GM12891 (cell line): ENCODE measurements at regions not wholly inside any gene's neighbourhood (a gene's known extent, or its start where the extent isn't known, plus 50 kb on each side); places are given as distances from the start of the nearest gene placed in this dataset.

Experiments
- DNase-seq: peaks from one replicate; pipeline ENCODE4 v3.0.0; 2011; ENCODE audit warnings: low spot score; ENCODE audit not compliant: insufficient read length
- FAIRE-seq: peaks from 2 replicates; lab custom pipeline; 2011; peaks lifted over from hg19 to GRCh38; lab: Jason Lieb, UNC
- PAX5 ChIP-seq: IDR thresholded peaks from 2 replicates; pipeline ENCODE4 v1.6.1; 2011; ENCODE audit warnings: low read length, moderate library complexity, mild to moderate bottlenecking; ENCODE audit not compliant: insufficient read depth, severe bottlenecking
- POLR2A ChIP-seq: IDR thresholded peaks from 2 replicates; pipeline ENCODE4 v1.6.1; 2011; ENCODE audit warnings: low read depth, low read length, control low read depth
- POLR2AphosphoS5 ChIP-seq: IDR thresholded peaks from 2 replicates; pipeline ENCODE4 v1.6.1; 2011; ENCODE audit warnings: low read depth, low read length, control low read depth
- POU2F2 ChIP-seq: IDR thresholded peaks from 2 replicates; pipeline ENCODE4 v1.6.1; 2011; ENCODE audit warnings: low read depth, mild to moderate bottlenecking, control low read depth, low read length, moderate library complexity
- SPI1 ChIP-seq: IDR thresholded peaks from 2 replicates; pipeline ENCODE4 v1.6.1; 2011; ENCODE audit warnings: low read depth, low read length, control low read depth
- TAF1 ChIP-seq: IDR thresholded peaks from 2 replicates; pipeline ENCODE4 v1.6.1; 2011; ENCODE audit warnings: low read depth, low read length, control low read depth

- no peak for FAIRE-seq
- DNase-seq = no peak
- no peak for TF ChIP-seq PAX5
- TF ChIP-seq TAF1 = no peak
- TF ChIP-seq POLR2AphosphoS5 = no peak
- TF ChIP-seq POLR2A = no peak
- no peak for TF ChIP-seq POU2F2
- TF ChIP-seq SPI1 = no peak
These were observed 1077.9 kb upstream of the PIK3C3 start for GRCh38 chr18:40877096-40877495.

- FAIRE-seq (no peak), DNase-seq (no peak)
- no peak for TF ChIP-seq POLR2AphosphoS5
- TF ChIP-seq POLR2A = no peak
- TF ChIP-seq PAX5 = no peak
- no peak for TF ChIP-seq TAF1
- TF ChIP-seq POU2F2 = no peak
- no peak for TF ChIP-seq SPI1
These were observed 1079.9 kb upstream of the PIK3C3 start for GRCh38 chr18:40875101-40875615.

GRCh38 chr18:40874233-40874632 is 1080.8 kb upstream of the PIK3C3 start:
- FAIRE-seq (no peak), DNase-seq (no peak)
- TF ChIP-seq POU2F2 (no peak), TAF1 (no peak), POLR2A (no peak), POLR2AphosphoS5 (no peak), SPI1 (no peak), PAX5 (no peak)

- FAIRE-seq (no peak), DNase-seq (no peak)
- TF ChIP-seq TAF1 (no peak), POU2F2 (no peak), POLR2AphosphoS5 (no peak)
These were observed 1086.8 kb upstream of the PIK3C3 start for GRCh38 chr18:40868110-40868858.

- FAIRE-seq (no peak), DNase-seq (no peak)
- no peak for TF ChIP-seq POU2F2
These were observed 1087.6 kb upstream of the PIK3C3 start for GRCh38 chr18:40867459-40867858.

GRCh38 chr18:40866968-40867367 is 1088.1 kb upstream of the PIK3C3 start:
- TF ChIP-seq SPI1 = no peak
- no peak for TF ChIP-seq PAX5
- no peak for TF ChIP-seq TAF1
- TF ChIP-seq POU2F2 = no peak
- TF ChIP-seq POLR2AphosphoS5 = no peak
- no peak for TF ChIP-seq POLR2A
- no peak for FAIRE-seq
- DNase-seq = no peak

- no peak for FAIRE-seq
- TF ChIP-seq TAF1 = no peak
- TF ChIP-seq POLR2A = no peak
- TF ChIP-seq SPI1 = no peak
- no peak for TF ChIP-seq POLR2AphosphoS5
- TF ChIP-seq POU2F2 = no peak
- no peak for TF ChIP-seq PAX5
- DNase-seq = no peak
These were observed 1088.9 kb upstream of the PIK3C3 start for GRCh38 chr18:40866013-40866645.

- no peak for DNase-seq
- TF ChIP-seq SPI1 (no peak), TAF1 (no peak), POU2F2 (no peak), PAX5 (no peak), POLR2A (no peak), POLR2AphosphoS5 (no peak)
- FAIRE-seq = no peak
These were observed 1090.2 kb upstream of the PIK3C3 start for GRCh38 chr18:40864846-40865245.

GRCh38 chr18:40863801-40864200 is 1091.2 kb upstream of the PIK3C3 start:
- no peak for FAIRE-seq
- DNase-seq = no peak
- no peak for TF ChIP-seq POU2F2
- TF ChIP-seq TAF1 = no peak
- TF ChIP-seq POLR2AphosphoS5 = no peak
- TF ChIP-seq PAX5 = no peak
- TF ChIP-seq SPI1 = no peak

- FAIRE-seq = no peak
- no peak for DNase-seq
- TF ChIP-seq TAF1 = no peak
- no peak for TF ChIP-seq POU2F2
- no peak for TF ChIP-seq POLR2A
- TF ChIP-seq PAX5 = no peak
- no peak for TF ChIP-seq SPI1
- TF ChIP-seq POLR2AphosphoS5 = no peak
These were observed 1094.8 kb upstream of the PIK3C3 start for GRCh38 chr18:40860189-40860588.
